Testis (tissue), 2 donors: ENCODE measurements at regions not wholly inside any gene's neighbourhood (a gene's known extent, or its start where the extent isn't known, plus 50 kb on each side); places are given as distances from the start of the nearest gene placed in this dataset.

Experiments used
- CTCF ChIP-seq, 3 experiments: fragments of 450-650 bp in 2 of 3; fragments of 200-600 bp in 1 of 3; sonication (generic) in 1 of 3; IDR thresholded peaks; one replicate each; pipeline ENCODE4 v1.5.1; 2016 to 2019; ENCODE audit warnings: antibody characterized with exemption in 3 of 3, mild to moderate bottlenecking in 2 of 3, moderate library complexity in 1 of 3
- POLR2A ChIP-seq: fragments of 450-650 bp; IDR thresholded peaks from one replicate; pipeline ENCODE4 v1.6.1; 2017; ENCODE audit warnings: antibody characterized with exemption, mild to moderate bottlenecking, moderate library complexity

- TF ChIP-seq CTCF (IDR thresholded peaks at IDR 0.05) (no peak), POLR2A (no peak)
Measured at GRCh38 chr13:93146584-93147297, 79.9 kb upstream of the GPC6 start.
